HG02973 (cell line): ENCODE measurements at regions not wholly inside any gene's neighbourhood (a gene's known extent, or its start where the extent isn't known, plus 50 kb on each side); places are given as distances from the start of the nearest gene placed in this dataset.

Source experiments
- ATAC-seq: cut with Tn5 transposase; IDR thresholded peaks from one replicate; pipeline ENCODE4 v1.9.1; 2021; ENCODE audit warnings: moderate library complexity; ENCODE audit not compliant: unreplicated experiment

- no peak for ATAC-seq
Measured at GRCh38 chr13:90519157-90519556, 828.3 kb upstream of the MIR17HG start.

DNA sequence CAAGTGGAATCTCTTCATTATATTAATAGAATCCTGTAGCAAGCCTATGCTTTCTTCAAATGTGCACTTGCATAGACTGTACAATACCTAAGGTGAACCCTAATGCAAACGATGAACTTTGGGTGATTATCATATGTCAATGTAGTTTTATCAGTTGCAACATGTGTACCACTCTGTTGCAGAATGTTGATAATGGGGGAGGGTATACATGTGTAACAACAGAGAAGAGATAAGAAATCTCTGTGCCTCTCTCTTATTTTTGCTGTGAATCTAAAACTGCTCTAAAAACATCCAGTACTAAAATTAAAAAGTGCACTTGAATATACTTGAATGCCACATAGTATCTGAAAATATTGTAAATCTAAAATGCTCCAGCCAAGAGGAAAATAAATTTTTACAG is 820.8 kb upstream of the MIR17HG start:
- no peak for ATAC-seq

DNA sequence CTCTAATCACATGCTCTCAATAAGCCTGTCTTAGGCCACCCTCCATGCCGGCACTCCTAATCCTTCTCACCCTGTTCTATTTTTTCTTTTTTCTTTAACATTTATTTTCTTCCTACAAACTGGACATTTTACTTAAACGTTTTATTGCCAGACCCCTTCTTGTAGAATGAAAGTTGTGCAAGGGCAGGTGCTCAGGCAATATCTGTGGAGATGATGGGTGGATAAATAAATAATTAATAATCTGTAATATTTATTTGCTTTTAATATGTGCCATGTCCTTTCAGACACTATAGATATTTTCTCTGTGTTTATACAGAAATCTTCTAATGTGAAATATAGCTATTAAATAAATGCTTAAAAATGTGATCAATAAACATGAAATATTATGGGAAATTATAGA is 815.7 kb upstream of the MIR17HG start:
- ATAC-seq, result no peak

- ATAC-seq, result no peak
Measured at GRCh38 chr13:90532861-90533492, 814.5 kb upstream of the MIR17HG start.

DNA sequence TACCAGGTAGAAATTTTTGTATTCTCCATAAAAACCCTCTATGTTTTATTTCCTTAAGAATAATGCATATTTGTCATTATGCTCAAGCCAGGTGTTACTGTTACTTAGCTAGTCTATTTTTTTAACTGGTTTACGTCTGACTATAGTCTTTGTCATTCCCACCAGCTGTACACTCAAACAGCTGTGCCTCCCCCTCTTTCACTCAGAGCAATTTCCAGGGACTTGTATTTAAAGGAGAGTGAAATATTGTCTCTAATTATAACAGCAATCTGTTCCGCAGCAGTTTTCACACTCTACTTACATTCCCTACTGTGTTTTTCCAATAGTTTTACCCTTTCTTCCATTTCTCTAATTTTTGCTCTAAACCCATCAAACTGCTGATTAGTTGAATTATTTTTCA is 813.6 kb upstream of the MIR17HG start:
- ATAC-seq, result no peak

- ATAC-seq, result no peak
Measured at GRCh38 chr13:90534617-90535370, 812.7 kb upstream of the MIR17HG start.

DNA sequence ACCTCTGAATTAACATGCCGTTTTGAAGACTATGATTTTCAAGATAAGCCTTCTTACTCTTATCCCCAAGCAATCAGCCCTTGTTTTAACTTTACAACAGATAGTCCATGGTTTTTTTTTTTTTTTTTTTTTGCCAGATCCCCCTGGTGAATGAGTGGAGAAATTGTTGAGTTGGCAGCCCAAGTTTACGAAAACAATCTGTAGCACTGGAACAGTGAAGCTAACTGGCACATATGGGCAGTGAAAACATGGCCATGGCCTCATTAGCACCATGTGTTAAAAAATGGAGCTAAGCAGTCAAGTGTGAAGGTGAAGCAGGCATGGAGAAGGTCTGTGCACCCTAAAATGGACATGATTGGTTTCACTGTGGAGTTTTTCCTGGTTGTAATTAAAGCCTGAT is 812.1 kb upstream of the MIR17HG start:
- ATAC-seq, result no peak

GRCh38 chr13:90538063-90538462 is 809.4 kb upstream of the MIR17HG start:
- ATAC-seq, result no peak

- ATAC-seq, result no peak
Measured at GRCh38 chr13:90541346-90541745, 806.1 kb upstream of the MIR17HG start.

DNA sequence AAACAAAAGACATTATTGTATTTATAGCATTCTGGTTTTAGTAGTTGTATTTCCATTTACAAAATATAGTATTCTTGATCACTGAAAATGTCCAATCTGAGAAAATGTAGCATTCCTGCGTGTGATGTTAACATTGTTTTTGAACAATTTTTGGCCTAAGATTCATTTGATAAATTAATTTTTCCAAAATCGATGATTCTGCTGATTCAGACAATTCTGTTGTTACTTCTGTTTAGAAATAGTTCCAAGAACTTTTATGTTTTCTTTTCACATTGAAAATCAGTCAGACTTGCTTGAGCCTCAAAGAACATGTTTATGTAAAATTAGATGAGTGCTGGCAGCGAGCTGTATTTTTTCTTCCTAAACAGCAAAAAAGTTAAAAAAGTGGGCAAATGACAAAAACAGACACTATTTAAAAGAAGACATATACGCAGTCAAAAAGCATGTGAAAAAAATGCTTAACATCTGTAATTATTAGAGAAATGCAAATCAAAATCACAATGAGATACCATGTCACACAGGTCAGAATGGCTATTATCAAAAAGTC is 804.5 kb upstream of the MIR17HG start:
- ATAC-seq, result no peak

DNA sequence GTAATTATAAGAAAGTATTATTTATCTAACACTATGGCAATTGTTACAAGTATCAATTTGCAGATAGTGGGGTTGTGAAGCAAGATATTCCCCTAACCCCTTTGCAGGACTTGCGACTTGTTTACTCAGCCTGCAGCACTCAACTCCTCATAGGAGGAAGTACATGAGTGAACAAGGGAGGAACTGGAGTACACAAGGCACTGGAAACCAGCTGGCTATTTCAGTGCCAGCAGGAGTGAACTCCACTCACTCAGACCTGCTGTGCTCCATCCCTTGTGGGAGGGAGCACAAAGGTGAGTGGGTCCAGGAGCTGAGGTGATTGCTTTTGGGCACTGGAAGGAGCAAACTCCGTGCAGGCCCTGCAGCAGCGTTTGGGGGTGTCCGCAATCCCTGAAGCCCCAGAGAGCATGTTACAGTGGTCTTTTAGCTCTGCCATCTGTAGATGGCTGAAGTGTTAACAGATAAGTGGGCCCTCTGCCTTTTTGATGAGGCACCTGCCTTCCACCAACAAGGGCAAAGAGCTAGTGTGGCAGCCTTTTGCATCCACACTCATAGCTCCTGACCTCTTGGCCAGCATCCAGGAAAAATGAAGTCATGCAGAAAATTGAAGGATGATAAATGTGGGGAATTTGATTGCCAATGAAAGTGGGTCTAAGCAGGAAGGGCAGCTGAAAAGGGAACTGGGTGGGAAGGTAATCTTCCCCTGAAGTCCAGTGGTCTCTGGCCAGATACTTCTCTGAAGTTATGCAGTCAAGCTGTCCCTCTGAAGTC is 802.2 kb upstream of the MIR17HG start:
- no peak for ATAC-seq

- no peak for ATAC-seq
Measured at GRCh38 chr13:90547272-90547790, 800.2 kb upstream of the MIR17HG start.

- no peak for ATAC-seq
Measured at GRCh38 chr13:90551253-90551652, 796.2 kb upstream of the MIR17HG start.

GRCh38 chr13:90552702-90553101 is 794.8 kb upstream of the MIR17HG start:
- ATAC-seq, result no peak

GRCh38 chr13:90553159-90553558 is 794.3 kb upstream of the MIR17HG start:
- ATAC-seq, result no peak

DNA sequence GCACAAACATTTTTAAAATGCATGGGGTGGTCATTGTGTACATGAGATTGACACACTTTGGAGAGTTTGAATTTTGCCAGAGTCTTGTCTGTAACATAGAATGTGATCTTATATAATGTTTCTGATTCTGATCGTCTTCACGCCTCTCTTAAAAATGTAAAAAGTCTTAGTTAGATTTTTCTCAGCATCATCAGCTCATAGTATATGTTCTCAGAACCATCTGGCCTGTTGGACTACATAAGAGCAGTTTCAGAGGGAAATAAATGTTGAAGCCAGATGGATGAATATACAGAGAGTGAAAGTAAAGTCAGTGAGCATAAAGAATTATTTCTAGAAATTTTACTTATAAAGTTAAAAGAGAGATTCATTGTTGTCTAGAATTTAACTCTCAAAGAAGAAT is 789.9 kb upstream of the MIR17HG start:
- ATAC-seq, result no peak

GRCh38 chr13:90562443-90562842 is 785.0 kb upstream of the MIR17HG start:
- no peak for ATAC-seq

DNA sequence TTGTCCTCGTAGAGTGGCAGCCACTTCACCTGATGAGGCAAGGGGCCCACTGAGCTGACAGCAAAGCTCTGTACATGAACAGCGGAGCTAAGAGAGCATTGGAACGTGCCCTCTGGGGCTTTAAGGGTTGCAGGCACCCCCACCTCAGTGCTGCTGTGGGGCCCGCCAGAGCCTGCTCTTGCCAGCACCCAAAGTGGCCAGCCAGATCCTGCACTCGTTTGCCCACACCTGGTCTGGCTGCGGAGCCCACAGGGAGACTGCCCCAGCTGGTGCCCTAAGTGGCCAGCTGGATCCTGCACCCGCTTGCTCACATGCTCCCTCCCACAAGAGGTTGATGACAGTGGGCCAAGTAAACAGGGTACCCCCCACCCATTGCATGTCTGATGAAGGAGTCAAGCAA is 783.4 kb upstream of the MIR17HG start:
- ATAC-seq, result no peak

GRCh38 chr13:90564566-90564965 is 782.9 kb upstream of the MIR17HG start:
- no peak for ATAC-seq

DNA sequence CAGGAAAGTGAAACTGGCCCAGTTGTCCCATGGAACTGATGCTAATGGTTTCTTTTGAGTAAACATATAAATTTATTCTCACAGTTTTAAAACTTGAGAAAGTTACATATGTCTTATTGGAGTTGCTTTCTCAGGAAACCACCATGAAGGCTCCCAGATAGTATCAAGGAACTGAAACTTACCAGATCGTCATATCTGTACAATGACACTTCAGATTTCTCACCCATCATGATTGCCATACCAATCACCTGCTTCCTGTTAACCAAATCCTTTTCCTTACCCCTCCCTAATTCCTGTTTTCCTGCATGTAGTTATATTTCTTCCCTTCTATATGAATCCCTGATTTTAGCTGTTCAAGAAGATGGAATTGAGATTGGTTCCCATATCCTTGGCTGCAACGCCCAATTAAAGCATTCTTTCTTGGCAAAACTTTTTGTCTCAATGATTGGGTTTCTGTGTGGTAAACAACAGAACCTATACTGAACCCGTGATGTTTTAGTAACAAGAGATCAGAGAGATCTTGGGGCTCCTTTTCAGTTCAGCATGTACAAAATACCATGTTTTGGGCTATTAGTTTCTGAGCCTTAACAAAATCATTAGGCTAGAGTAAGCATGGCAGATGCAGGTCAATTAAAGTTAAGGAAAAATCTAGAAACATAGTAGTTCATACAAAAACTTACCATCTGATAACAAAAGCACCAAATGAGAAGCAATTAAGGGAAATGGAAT is 781.3 kb upstream of the MIR17HG start:
- ATAC-seq, result no peak

GRCh38 chr13:90568165-90568564 is 779.3 kb upstream of the MIR17HG start:
- ATAC-seq, result no peak
